Tibial nerve (tissue), 3 donors: ENCODE measurements at regions not wholly inside any gene's neighbourhood (a gene's known extent, or its start where the extent isn't known, plus 50 kb on each side); places are given as distances from the start of the nearest gene placed in this dataset.

Source experiments
- CTCF ChIP-seq, 5 experiments: fragments of 200-600 bp in 3 of 5; fragments of 450-650 bp in 2 of 5; sonication (generic) in 3 of 5; IDR thresholded peaks; one replicate each; pipeline ENCODE4 v1.5.1; 2016 to 2019; ENCODE audit warnings: antibody characterized with exemption in 5 of 5, mild to moderate bottlenecking in 3 of 5, moderate library complexity in 2 of 5
- POLR2A ChIP-seq, 2 donors: fragments of 450-650 bp; IDR thresholded peaks; one replicate each; pipeline ENCODE4 v1.6.1; 2017; ENCODE audit warnings: antibody characterized with exemption in 2 of 2, mild to moderate bottlenecking in 2 of 2, moderate library complexity in 2 of 2

DNA sequence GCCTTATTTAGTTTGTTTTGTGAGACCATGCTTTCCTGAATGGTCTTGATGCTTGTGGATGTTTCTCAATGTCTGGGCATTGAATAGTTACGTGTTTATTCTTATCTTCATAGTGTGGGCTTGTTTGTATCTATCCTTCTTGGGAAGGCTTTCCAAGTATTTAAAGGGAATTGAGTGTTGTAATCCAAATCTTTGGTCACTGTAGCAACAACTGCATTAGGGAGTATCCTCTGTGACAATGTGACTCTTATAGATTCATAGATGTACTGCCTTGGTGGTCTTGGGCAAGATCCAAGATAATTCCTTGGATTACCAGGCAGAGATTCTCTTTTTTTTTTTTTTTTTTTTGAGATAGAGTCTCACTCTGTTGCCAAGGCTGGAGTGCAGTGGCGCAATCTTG, 598.4 kb downstream of the CBLN4 start:
- TF ChIP-seq CTCF (IDR thresholded peaks at IDR 0.05) (no peak), POLR2A (IDR thresholded peaks at IDR 0.05) (no peak)
